Sigmoid colon (tissue), 4 donors: ENCODE measurements at regions not wholly inside any gene's neighbourhood (a gene's known extent, or its start where the extent isn't known, plus 50 kb on each side); places are given as distances from the start of the nearest gene placed in this dataset.

ENCODE experiments used
- CTCF ChIP-seq, 4 experiments: fragments of 450-650 bp in 3 of 4; fragments of 200-600 bp in 1 of 4; IDR thresholded peaks; one replicate each; pipeline ENCODE4 v1.5.1; 2016 to 2019; ENCODE audit warnings: antibody characterized with exemption in 4 of 4, mild to moderate bottlenecking in 3 of 4, moderate library complexity in 2 of 4
- POLR2A ChIP-seq, 2 donors: fragments of 450-650 bp; IDR thresholded peaks; one replicate each; pipeline ENCODE4 v1.6.1; 2016; ENCODE audit warnings: antibody characterized with exemption in 2 of 2, mild to moderate bottlenecking in 2 of 2, moderate library complexity in 2 of 2
- POLR2AphosphoS5 ChIP-seq, 4 donors: sonication (generic); formaldehyde crosslinking; IDR thresholded peaks; one replicate each; pipeline ENCODE4 v1.6.1; 2017; ENCODE audit warnings: antibody characterized with exemption in 4 of 4

DNA sequence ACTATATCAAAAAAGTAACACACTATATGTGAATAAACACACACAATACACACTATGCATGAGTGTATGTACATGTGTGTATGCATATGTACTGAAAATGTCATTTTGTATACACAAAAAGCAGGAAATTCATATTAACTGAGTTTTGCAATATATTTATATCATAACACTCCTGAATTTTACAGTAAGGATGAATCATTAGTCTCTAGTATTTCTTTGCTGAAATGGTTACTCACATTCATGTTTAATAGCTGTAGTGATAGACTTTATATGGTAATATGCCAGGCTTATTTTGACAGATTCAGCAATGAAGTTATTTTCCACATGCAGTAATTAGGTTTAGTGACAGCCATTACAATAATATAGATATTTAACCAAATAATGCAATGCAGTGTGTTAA is 1216.2 kb upstream of the CITED2 start:
- no peak for TF ChIP-seq POLR2A (IDR thresholded peaks at IDR 0.05)
- TF ChIP-seq CTCF (IDR thresholded peaks at IDR 0.05): no peak
- no peak for TF ChIP-seq POLR2AphosphoS5 (IDR thresholded peaks at IDR 0.05)
